Left ventricle myocardium superior (tissue), 1 donor: ENCODE measurements at regions not wholly inside any gene's neighbourhood (a gene's known extent, or its start where the extent isn't known, plus 50 kb on each side); places are given as distances from the start of the nearest gene placed in this dataset.
A peak's percentile ranks its signal among the peaks of the same experiment; 100 is the strongest.
"Not testable (repeated sequence)": the region's sequence is repeated elsewhere in the genome, so short reads cannot be mapped to it uniquely, and the experiment has no call there.

Source experiments
- ATAC-seq: fragments of 200-7000 bp; cut with Tn5 transposase; one replicate; pipeline ENCODE4 v1.9.1; 2020; ENCODE audit warnings: mild to moderate bottlenecking, moderate library complexity
- DNase-seq: peaks from one replicate; pipeline ENCODE4 v3.0.0-alpha.2; 2020
- intact Hi-C: fragments of 100-400 bp; cut with micrococcal nuclease; formaldehyde crosslinking; loops from one replicate; pipeline ENCODE4 v1.11.0; 2022
- donor health status: DM: no; HTN: yes; CAD: no; lungs with severe emphysema.

- ATAC-seq, DNase-seq, intact Hi-C loops: not testable (repeated sequence)
Measured at GRCh38 chr9:67708109-67708508, 150.6 kb upstream of the ANKRD20A1 start.

GRCh38 chr9:67711429-67711828 lies 147.3 kb upstream of the ANKRD20A1 start:
- peak; percentile 26 for ATAC-seq
- not testable (repeated sequence) for DNase-seq

GRCh38 chr9:67711931-67712330 lies 146.8 kb upstream of the ANKRD20A1 start:
- intact Hi-C loops, DNase-seq, ATAC-seq: not testable (repeated sequence)

More at GRCh38 chr9:67711429-67711828, 147.3 kb upstream of the ANKRD20A1 start:
- intact Hi-C loops: not testable (repeated sequence)

- peak; percentile 1 for DNase-seq
- intact Hi-C loops: not testable (repeated sequence)
Measured at GRCh38 chr9:67712956-67713355, 145.8 kb upstream of the ANKRD20A1 start.

DNA sequence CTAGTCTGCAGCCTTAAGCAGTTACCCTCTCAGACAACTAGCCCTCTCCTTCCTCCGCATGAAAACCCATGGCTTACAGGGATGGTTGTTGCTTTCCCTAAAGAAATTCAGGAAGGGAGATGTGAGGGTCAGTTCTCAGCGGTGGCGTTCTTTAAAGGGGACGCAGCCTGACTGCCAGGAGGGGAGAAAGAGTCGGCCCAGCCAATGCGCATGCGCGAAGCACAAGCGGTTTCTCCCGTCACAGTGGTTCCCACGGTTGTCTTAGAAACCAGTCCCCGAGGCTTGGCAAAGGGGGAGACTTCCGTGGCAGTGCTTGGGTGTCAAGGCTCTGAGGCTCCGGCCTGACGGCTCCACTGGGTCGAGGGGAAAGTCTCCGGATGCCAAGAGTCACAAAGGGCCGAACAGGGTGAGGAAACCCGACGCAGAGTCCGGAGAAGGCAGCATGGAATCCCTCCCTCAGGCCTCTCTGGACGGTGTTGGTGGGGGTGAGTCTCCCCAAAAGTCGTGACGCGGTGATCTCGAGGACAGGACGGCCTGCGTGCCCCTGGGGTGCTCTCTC lies 140.8 kb upstream of the ANKRD20A1 start:
- DNase-seq (peak; percentile 79), ATAC-seq (peak; percentile 39)
- intact Hi-C loops: not testable (repeated sequence)

More at GRCh38 chr9:67712956-67713355, 145.8 kb upstream of the ANKRD20A1 start:
- not testable (repeated sequence) for ATAC-seq

DNA sequence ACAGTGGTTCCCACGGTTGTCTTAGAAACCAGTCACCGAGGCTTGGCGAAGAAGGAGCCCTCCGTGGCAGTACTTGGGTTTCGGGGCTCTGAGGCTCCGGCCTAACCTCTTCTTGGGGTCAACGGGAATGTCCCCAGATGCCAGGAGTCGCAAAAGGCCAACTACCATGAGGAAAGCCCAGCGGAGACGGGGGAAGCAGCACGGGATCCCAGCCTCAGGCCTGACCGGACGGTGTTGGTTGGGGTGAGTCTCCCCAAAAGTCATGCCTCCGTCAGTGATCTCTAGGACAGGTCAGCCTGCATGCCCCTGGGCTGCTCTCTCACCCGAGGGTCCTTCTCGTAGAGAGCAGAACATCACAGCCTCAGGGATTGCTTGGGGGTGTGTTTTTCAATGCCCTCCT lies 138.2 kb upstream of the ANKRD20A1 start:
- ATAC-seq, intact Hi-C loops: not testable (repeated sequence)
- peak; percentile 15 for DNase-seq

DNA sequence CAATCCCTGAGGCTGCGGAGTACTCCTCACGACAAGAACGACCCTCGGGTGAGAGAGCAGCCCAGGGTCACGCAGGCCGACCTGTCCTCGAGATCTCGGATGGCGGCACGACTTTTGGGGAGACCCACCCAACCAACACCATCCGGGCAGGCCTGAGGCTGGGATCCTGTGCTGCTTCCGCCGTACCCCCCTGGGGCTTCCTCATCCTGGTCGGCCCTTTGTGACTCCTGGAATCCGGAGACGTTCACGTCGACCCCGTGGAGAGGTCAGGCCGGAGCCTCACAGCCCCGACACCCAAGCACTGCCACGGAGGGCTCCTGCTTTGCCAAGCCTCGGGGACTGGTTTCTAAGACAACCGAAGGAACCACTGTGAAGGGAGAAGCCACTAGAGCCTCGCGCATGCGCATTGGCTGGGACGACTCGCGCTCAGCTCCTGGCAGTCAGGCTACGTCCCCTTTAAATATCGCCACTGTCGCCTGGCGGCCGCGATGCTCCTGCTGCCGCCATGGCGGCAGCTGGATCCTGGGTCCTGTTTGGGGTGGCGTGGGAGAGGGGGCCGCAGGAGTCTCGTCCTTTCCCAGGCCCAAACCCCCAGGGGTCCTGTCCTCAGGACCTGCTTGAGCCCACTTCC lies 136.2 kb upstream of the ANKRD20A1 start:
- DNase-seq, intact Hi-C loops: not testable (repeated sequence)
- peak; percentile 90 for ATAC-seq

GRCh38 chr9:67723185-67723584 lies 135.5 kb upstream of the ANKRD20A1 start:
- peak; percentile 28 for DNase-seq
- intact Hi-C loops: not testable (repeated sequence)
- peak; percentile 24 for ATAC-seq

- intact Hi-C loops: not testable (repeated sequence)
- DNase-seq (peak; percentile 35), ATAC-seq (peak; percentile 9)
Measured at GRCh38 chr9:67724885-67725284, 133.8 kb upstream of the ANKRD20A1 start.

GRCh38 chr9:67726213-67726988 lies 132.3 kb upstream of the ANKRD20A1 start:
- DNase-seq (peak; percentile 29), ATAC-seq (peak; percentile 66)
- intact Hi-C loops: not testable (repeated sequence)

- intact Hi-C loops, ATAC-seq, DNase-seq: not testable (repeated sequence)
Measured at GRCh38 chr9:67763133-67763532, 95.6 kb upstream of the ANKRD20A1 start.

- intact Hi-C loops, DNase-seq, ATAC-seq: not testable (repeated sequence)
Measured at GRCh38 chr9:67771807-67772206, 86.9 kb upstream of the ANKRD20A1 start.

GRCh38 chr9:67800170-67800569 lies 58.6 kb upstream of the ANKRD20A1 start:
- intact Hi-C loops, ATAC-seq, DNase-seq: not testable (repeated sequence)
